SH-SY5Y (cell line): ENCODE measurements at regions not wholly inside any gene's neighbourhood (a gene's known extent, or its start where the extent isn't known, plus 50 kb on each side); places are given as distances from the start of the nearest gene placed in this dataset.

Experiments used
- GATA2 ChIP-seq: IDR thresholded peaks from 2 replicates; pipeline ENCODE4 v1.6.1; 2011; ENCODE audit warnings: mild to moderate bottlenecking, low read depth, low read length
- GATA3 ChIP-seq: IDR thresholded peaks from 2 replicates; pipeline ENCODE4 v1.6.1; 2011; ENCODE audit warnings: low read depth, mild to moderate bottlenecking, low read length, moderate library complexity

DNA sequence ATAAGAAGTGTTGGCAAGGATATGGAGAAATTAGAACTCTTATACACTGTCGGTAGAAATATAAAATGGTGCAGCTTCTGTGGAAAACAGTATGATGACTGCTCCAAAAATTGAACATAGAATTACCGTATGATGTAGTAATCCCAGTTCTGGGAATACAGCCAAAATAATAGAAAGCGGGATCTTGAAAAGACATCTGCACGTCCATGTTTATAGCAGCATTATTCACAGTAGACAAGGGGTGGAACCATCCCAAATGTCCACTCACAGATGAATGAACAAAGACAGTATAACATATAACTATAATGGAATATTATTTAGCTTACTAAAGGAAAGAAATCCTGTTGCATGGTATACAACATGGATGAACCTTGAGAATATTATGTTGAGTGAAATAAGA, 257.7 kb downstream of the TDRD15 start:
- no peak for TF ChIP-seq GATA2
- TF ChIP-seq GATA3, result no peak
